ENCODE measurements at regions not wholly inside any gene's neighbourhood (a gene's known extent, or its start where the extent isn't known, plus 50 kb on each side); places are given as distances from the start of the nearest gene placed in this dataset.

GRCh38 chr15:88985547-88986393 lies 72.6 kb upstream of the MFGE8 start:
- Histone ChIP-seq H3K36me3 (no peaks in the 10 kb centered on the region), H3K4me3 (no peak overlapping the region), H3K27ac (replicated peaks) (no peak overlapping the region), H3K9me3 (replicated peaks) (no peaks in the 10 kb centered on the region), H3K27me3 (ENCODE audit: low read depth) (no peaks in the 10 kb centered on the region), H3K4me1 (peaks cover 20% of the 10 kb centered on the region)
- TF ChIP-seq, protein P1, sequence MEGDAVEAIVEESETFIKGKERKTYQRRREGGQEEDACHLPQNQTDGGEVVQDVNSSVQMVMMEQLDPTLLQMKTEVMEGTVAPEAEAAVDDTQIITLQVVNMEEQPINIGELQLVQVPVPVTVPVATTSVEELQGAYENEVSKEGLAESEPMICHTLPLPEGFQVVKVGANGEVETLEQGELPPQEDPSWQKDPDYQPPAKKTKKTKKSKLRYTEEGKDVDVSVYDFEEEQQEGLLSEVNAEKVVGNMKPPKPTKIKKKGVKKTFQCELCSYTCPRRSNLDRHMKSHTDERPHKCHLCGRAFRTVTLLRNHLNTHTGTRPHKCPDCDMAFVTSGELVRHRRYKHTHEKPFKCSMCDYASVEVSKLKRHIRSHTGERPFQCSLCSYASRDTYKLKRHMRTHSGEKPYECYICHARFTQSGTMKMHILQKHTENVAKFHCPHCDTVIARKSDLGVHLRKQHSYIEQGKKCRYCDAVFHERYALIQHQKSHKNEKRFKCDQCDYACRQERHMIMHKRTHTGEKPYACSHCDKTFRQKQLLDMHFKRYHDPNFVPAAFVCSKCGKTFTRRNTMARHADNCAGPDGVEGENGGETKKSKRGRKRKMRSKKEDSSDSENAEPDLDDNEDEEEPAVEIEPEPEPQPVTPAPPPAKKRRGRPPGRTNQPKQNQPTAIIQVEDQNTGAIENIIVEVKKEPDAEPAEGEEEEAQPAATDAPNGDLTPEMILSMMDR (IDR thresholded peaks at IDR 0.05; ENCODE audit: borderline replicate concordance) = no peak
- intact Hi-C loops (cut with micrococcal nuclease) = no loop called here
- DNase-seq = no peak

DNA sequence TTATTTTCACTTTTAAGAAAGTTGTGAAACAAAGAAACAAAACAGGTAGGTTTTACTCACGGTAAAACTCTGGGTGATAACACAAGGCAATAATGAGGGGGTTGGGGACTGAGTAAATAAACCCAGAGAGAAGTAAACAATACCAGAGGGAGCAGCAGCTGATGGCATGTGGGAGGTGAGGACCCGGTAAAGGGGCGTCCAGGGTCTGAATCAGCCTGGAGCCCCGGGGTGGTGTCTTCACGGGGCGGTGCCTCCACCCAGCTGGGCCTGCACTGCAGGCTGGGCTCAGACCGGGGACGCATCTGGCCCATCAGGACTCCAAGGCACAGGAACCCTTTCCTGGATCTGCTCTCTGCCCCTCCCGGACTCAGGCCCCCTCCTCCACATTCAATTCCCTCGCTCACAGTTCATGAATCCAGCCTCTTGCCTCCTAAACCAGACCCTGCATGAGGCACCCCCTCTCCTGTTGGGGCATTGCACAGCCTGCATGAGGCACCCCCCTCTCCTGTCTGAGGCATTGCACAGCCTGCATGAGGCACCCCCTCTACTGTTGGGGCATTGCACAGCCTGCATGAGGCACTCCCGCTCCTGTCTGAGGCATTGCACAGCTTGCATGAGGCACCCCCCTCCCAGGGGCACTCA lies 73.9 kb upstream of the MFGE8 start:
- Histone ChIP-seq H3K36me3 (no peaks in the 10 kb centered on the region), H3K4me1 (peaks cover 15% of the 10 kb centered on the region), H3K27me3 (ENCODE audit: low read depth) (no peaks in the 10 kb centered on the region), H3K9me3 (replicated peaks) (no peaks in the 10 kb centered on the region), H3K4me3 (no peak overlapping the region), H3K27ac (replicated peaks) (no peak overlapping the region)
- intact Hi-C loops (cut with micrococcal nuclease) = no loop called here
- DNase-seq = no peak
- TF ChIP-seq, protein P1 (IDR thresholded peaks at IDR 0.05; ENCODE audit: borderline replicate concordance) = no peak

DNA sequence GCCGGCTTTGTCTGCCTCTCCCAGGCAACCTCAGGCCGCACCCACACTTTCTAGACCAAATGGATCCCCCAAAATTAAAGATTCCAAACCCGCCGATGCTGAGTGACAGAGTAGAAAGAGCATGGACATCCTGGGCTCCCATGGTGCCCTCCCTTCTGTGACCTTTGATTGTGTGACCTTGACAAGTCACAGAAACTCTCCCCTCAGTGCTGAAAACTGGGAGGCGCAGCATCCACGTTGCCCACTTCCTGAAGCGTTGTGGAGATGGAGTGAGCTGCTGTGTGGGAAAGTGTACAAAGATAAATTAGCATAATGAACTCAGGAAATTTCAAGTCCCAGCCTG lies 74.4 kb upstream of the MFGE8 start:
- no peaks in the 10 kb centered on the region for H3K36me3 ChIP-seq

GRCh38 chr15:88987934-88988671 lies 74.9 kb upstream of the MFGE8 start:
- peaks cover 5% of the 10 kb centered on the region for H3K4me1 ChIP-seq
- H3K9me3 ChIP-seq (replicated peaks) = no peaks in the 10 kb centered on the region
- no peak overlapping the region for H3K4me3 ChIP-seq
- no peaks in the 10 kb centered on the region for H3K36me3 ChIP-seq
- H3K27ac ChIP-seq (replicated peaks) = no peak overlapping the region
- TF ChIP-seq, protein P1 (IDR thresholded peaks at IDR 0.05; ENCODE audit: borderline replicate concordance) = no peak
- intact Hi-C loops (cut with micrococcal nuclease) = no loop called here
- H3K27me3 ChIP-seq (ENCODE audit: low read depth) = no peaks in the 10 kb centered on the region
- DNase-seq = no peak

More for the DNA sequence above, 74.4 kb upstream of the MFGE8 start:
- H3K4me3 ChIP-seq = no peak overlapping the region
- peaks cover 10% of the 10 kb centered on the region for H3K4me1 ChIP-seq
- TF ChIP-seq, protein P1 (IDR thresholded peaks at IDR 0.05; ENCODE audit: borderline replicate concordance) = no peak
- no peak overlapping the region for H3K27ac ChIP-seq (replicated peaks)
- H3K27me3 ChIP-seq (ENCODE audit: low read depth) = no peaks in the 10 kb centered on the region
- DNase-seq = no peak
- no peaks in the 10 kb centered on the region for H3K9me3 ChIP-seq (replicated peaks)
- intact Hi-C loops (cut with micrococcal nuclease) = no loop called here

GRCh38 chr15:88989578-88989977 lies 76.4 kb upstream of the MFGE8 start:
- DNase-seq = no peak
- Histone ChIP-seq H3K36me3 (no peaks in the 10 kb centered on the region), H3K4me3 (no peak overlapping the region), H3K27me3 (ENCODE audit: low read depth) (no peaks in the 10 kb centered on the region), H3K9me3 (replicated peaks) (no peaks in the 10 kb centered on the region), H3K4me1 (no peaks in the 10 kb centered on the region), H3K27ac (replicated peaks) (no peak overlapping the region)
- TF ChIP-seq, protein P1 (IDR thresholded peaks at IDR 0.05; ENCODE audit: borderline replicate concordance) = no peak
- intact Hi-C loops (cut with micrococcal nuclease) = no loop called here
